Psoas muscle (tissue), 7 donors: ENCODE measurements at regions not wholly inside any gene's neighbourhood (a gene's known extent, or its start where the extent isn't known, plus 50 kb on each side); places are given as distances from the start of the nearest gene placed in this dataset.

ENCODE experiments used
- ATAC-seq, 4 donors: fragments of 200-7000 bp; cut with Tn5 transposase; one replicate each; pipeline ENCODE4 v1.9.1; 2020; ENCODE audit warnings: moderate library complexity in 3 of 4, mild to moderate bottlenecking in 2 of 4
- DNase-seq, 2 donors: peaks; one replicate each; pipeline ENCODE4 v3.0.0-alpha.2; 2020
- H3K27ac ChIP-seq: fragments of 200-600 bp; one replicate; pipeline ENCODE4 v1.8.0; 2022
- H3K27me3 ChIP-seq, 3 donors: fragments of 200-600 bp in 1 of 3; one replicate each; pipeline versions ENCODE4 v1.6.1 to v1.8.0; 2013 to 2022; ENCODE audit warnings: low read length in 2 of 3, mild to moderate bottlenecking in 2 of 3, moderate library complexity in 1 of 3; ENCODE audit not compliant: insufficient read depth in 3 of 3
- H3K36me3 ChIP-seq, 2 donors: fragments of 200-600 bp in 1 of 2; one replicate each; pipeline versions ENCODE4 v1.6.1 to v1.8.0; 2013 to 2022; ENCODE audit warnings: low read depth in 1 of 2, mild to moderate bottlenecking in 1 of 2, moderate library complexity in 1 of 2; ENCODE audit not compliant: insufficient read depth in 1 of 2
- H3K4me1 ChIP-seq: fragments of 200-600 bp; one replicate; pipeline ENCODE4 v1.8.0; 2022
- H3K4me3 ChIP-seq: fragments of 200-600 bp; one replicate; pipeline ENCODE4 v1.8.0; 2022; ENCODE audit warnings: mild to moderate bottlenecking
- H3K9me3 ChIP-seq: fragments of 200-600 bp; one replicate; pipeline ENCODE4 v1.8.0; 2022
- CTCF ChIP-seq: fragments of 200-600 bp; IDR thresholded peaks from one replicate; pipeline ENCODE4 v1.8.0; 2022; ENCODE audit warnings: antibody characterized with exemption
- WGBS, 3 donors: extraction: QIAGEN DNeasy Blood & Tissue Kit; methylation state at CpG; one replicate each; pipeline versions ENCODE4 v1.1.6 to v1.1.7; 2013; 5-methylcytosine and 5-hydroxymethylcytosine counted together
- intact Hi-C, 2 donors: fragments of 100-400 bp; cut with DNase I; formaldehyde crosslinking; loops; one replicate each; pipeline versions ENCODE4 v1.11.0 to v1.14.2; 2022
- donor health status: healthy with polysubstance abuse.
- donor health status: DM: no; HTN: no; CAD: no; lungs with moderate emphysema.
- donor health status: Bipolar disorder and iron deficiency.
- donor health status: healthy.
- donor health status: DM: yes; HTN: yes; CAD: no.
- donor health status: DM: no; HTN: no; CAD: no.
- donor health status: DM: yes; HTN: yes; CAD: no.

DNA sequence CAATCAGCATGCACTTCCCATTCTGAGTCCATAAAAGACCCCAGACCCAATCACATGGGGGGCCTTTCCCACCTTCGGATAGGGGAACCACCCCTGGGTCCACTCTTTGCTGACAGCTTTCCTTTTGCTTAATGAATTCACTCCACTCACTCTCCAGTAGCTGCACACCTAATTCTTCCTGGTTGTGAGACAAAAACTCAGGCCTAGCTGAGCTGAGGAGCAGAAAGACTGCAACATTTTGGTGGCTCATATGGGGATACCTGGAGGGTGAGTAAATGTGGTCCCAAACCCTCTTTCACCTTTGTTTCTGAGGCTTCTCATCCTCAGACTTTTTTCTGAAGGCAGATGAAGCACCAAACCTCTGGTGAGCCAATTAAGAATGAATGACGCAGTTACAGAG is 138.1 kb downstream of the WDR11 start:
- DNase-seq, result no peak
- no peak overlapping the region for H3K27ac ChIP-seq
- no peaks in the 10 kb centered on the region for H3K4me1 ChIP-seq
- H3K27me3 ChIP-seq, result peaks cover 0 to 2% (median 0%) of the 10 kb centered on the region in 3 donors
- H3K9me3 ChIP-seq, result peaks cover 3% of the 10 kb centered on the region
- TF ChIP-seq CTCF, result no peak
- intact Hi-C loops, result no loop called here
- H3K36me3 ChIP-seq, result no peaks in the 10 kb centered on the region
- 87 to 92% (median 91%) methylated on average over 2 of the region's 2 CpGs for WGBS, 3 donors
- no peak overlapping the region for H3K4me3 ChIP-seq
- no peak for ATAC-seq

DNA sequence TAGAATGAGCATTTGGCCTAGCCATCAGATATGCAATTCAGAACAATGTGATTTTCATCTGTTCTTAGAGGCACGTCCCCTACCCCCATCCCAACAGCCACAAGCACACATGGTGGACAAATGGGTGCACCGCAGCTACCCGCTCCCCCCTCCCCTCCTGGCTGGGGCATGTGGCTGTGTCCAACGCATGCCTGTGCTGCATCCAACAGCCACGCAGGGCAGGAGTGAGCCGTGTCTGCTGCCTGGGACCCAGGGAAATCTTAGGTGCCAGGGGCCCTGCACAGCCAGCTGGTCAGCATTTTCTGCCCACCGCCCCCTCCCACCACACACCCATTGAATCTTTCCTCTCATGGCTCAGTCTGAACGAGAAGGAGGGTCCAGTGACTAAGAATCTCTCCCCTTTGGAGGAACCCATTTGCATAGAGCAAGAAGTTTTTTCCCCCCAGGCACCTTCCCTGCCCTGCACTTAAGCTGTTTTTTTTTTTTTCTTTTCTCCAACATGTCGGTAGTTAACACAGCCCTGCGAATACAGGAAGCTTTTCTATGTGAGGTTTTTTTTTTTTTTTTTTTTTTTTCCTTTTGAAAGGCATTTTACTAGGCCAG is 138.9 kb downstream of the WDR11 start:
- Histone ChIP-seq H3K9me3 (peaks cover 7% of the 10 kb centered on the region), H3K4me3 (no peak overlapping the region), H3K36me3 (no peaks in the 10 kb centered on the region), H3K27me3 (peaks cover 0 to 2% (median 0%) of the 10 kb centered on the region in 3 donors), H3K27ac (no peak overlapping the region), H3K4me1 (no peaks in the 10 kb centered on the region)
- no peak for TF ChIP-seq CTCF
- 74 to 78% (median 76%) methylated on average over 9 to 10 of the region's 10 CpGs for WGBS, 3 donors
- no peak for DNase-seq
- intact Hi-C loops, result loop anchor here in 1 of 2 donors (10.0 kb wide), 1 partner anchor 1755 kb away; no protein-coding TSS in a partner anchor
- no peak for ATAC-seq

DNA sequence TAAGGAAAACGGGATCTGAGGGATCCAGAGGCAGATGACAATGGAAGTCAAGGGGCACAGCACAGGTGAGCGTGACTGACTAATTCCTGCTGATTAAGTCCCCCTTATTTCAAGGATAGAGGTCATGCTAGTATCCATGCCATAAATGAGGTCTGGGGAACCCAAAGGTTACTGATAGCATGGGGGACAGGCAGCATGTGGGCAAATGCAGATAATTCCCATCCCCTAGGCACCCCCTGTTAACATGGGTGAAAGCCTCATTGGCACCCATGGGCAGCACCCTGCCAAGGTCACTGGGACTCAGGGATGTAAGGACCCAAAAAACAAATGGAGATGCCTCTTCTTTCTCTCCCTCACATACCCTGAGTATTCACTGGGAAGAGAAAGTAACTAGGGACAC is 139.7 kb downstream of the WDR11 start:
- intact Hi-C loops, result loop anchor here in 1 of 2 donors (10.0 kb wide), 1 partner anchor 1754 kb away; no protein-coding TSS in a partner anchor
- DNase-seq, result no peak
- TF ChIP-seq CTCF, result no peak
- Histone ChIP-seq H3K4me1 (no peaks in the 10 kb centered on the region), H3K36me3 (no peaks in the 10 kb centered on the region), H3K9me3 (peaks cover 7% of the 10 kb centered on the region), H3K4me3 (no peak overlapping the region), H3K27me3 (peaks cover 0 to 2% (median 0%) of the 10 kb centered on the region in 3 donors), H3K27ac (no peak overlapping the region)
- ATAC-seq, result no peak
- WGBS, 3 donors, result 82 to 85% (median 84%) methylated on average over 2 of the region's 2 CpGs

GRCh38 chr10:120993089-120993488 is 141.9 kb downstream of the WDR11 start:
- Histone ChIP-seq H3K36me3 (no peaks in the 10 kb centered on the region), H3K9me3 (peaks cover 7% of the 10 kb centered on the region), H3K4me3 (no peak overlapping the region), H3K27me3 (peaks cover 0 to 1% (median 0%) of the 10 kb centered on the region in 3 donors), H3K27ac (no peak overlapping the region), H3K4me1 (no peaks in the 10 kb centered on the region)
- intact Hi-C loops, result loop anchor here in 1 of 2 donors (10.0 kb wide), 1 partner anchor 1752 kb away; no protein-coding TSS in a partner anchor
- ATAC-seq (no peak), DNase-seq (no peak)
- no peak for TF ChIP-seq CTCF
- WGBS, 3 donors, result 91 to 92% (median 91%) methylated on average over 2 of the region's 2 CpGs

DNA sequence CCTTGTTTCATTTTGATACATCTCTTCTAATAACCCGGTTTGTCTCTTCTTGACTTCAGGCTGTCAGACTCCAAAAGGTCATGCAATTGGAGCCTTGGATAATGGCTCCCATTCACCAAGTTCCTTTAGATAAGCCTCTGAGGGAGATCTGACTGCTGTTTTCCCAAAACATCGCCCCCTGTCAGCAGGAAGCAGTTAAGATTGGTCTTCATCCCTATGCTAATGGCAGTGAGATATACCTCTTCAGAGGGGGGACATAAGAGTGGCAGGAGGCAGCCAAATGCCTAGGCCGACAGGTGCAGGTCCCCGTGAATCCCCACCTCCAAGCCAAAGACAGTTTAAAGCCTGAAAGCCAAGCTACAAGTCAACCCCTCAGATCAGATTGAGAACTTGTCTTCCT is 144.6 kb downstream of the WDR11 start:
- DNase-seq (no peak), ATAC-seq (no peak)
- no peak overlapping the region for H3K4me3 ChIP-seq
- intact Hi-C loops, result loop anchor here in 1 of 2 donors (10.0 kb wide), 1 partner anchor 1749 kb away; no protein-coding TSS in a partner anchor
- H3K4me1 ChIP-seq, result no peaks in the 10 kb centered on the region
- 80 to 89% (median 84%) methylated on average over 4 of the region's 4 CpGs for WGBS, 3 donors
- TF ChIP-seq CTCF, result no peak
- peaks cover 7% of the 10 kb centered on the region for H3K9me3 ChIP-seq
- H3K27me3 ChIP-seq, result peaks cover 0 to 1% (median 0%) of the 10 kb centered on the region in 3 donors
- no peak overlapping the region for H3K27ac ChIP-seq
- no peaks in the 10 kb centered on the region for H3K36me3 ChIP-seq
